H9 (cell line): ENCODE measurements at regions not wholly inside any gene's neighbourhood (a gene's known extent, or its start where the extent isn't known, plus 50 kb on each side); places are given as distances from the start of the nearest gene placed in this dataset.

Experiments
- DNase-seq: peaks from one replicate; pipeline ENCODE4 v3.0.0-alpha.2; 2017
- H2AFZ ChIP-seq: one replicate; pipeline ENCODE4 v1.6.1; 2013; ENCODE audit warnings: mild to moderate bottlenecking, low read length, control low read depth, moderate library complexity
- H2AK5ac ChIP-seq: 2 replicates; pipeline ENCODE4 v1.6.1; 2013; ENCODE audit warnings: low read length, control low read depth, mixed read lengths; ENCODE audit not compliant: insufficient read length
- H2BK120ac ChIP-seq: one replicate; pipeline ENCODE4 v1.6.1; 2013; ENCODE audit warnings: low read depth, mild to moderate bottlenecking, low read length, control low read depth, inconsistent platforms; ENCODE audit not compliant: poor library complexity, severe bottlenecking
- H2BK12ac ChIP-seq: 2 replicates; pipeline ENCODE4 v1.6.1; 2013; ENCODE audit warnings: low read length, control low read depth, mixed read lengths, low read depth; ENCODE audit not compliant: insufficient read length
- H2BK15ac ChIP-seq: 2 replicates; pipeline ENCODE4 v1.6.1; 2013; ENCODE audit warnings: low read depth, low read length, control low read depth
- H2BK20ac ChIP-seq: one replicate; pipeline ENCODE4 v1.6.1; 2013; ENCODE audit warnings: low read depth, mild to moderate bottlenecking, low read length, control low read depth, inconsistent platforms; ENCODE audit not compliant: poor library complexity, severe bottlenecking
- H2BK5ac ChIP-seq: 2 replicates; pipeline ENCODE4 v1.6.1; 2013; ENCODE audit warnings: low read length, control low read depth, mixed read lengths; ENCODE audit not compliant: insufficient read length
- H3K14ac ChIP-seq: 2 replicates; pipeline ENCODE4 v1.6.1; 2013; ENCODE audit warnings: low read length, control low read depth; ENCODE audit not compliant: insufficient read depth
- H3K18ac ChIP-seq: 2 replicates; pipeline ENCODE4 v1.6.1; 2013; ENCODE audit warnings: low read depth, mild to moderate bottlenecking, mixed read lengths, low read length, control low read depth; ENCODE audit not compliant: insufficient read length
- H3K23ac ChIP-seq: 2 replicates; pipeline ENCODE4 v1.6.1; 2013; ENCODE audit warnings: low read length, control low read depth, mixed read lengths, low read depth; ENCODE audit not compliant: insufficient read length
- H3K23me2 ChIP-seq: 2 replicates; pipeline ENCODE4 v1.6.1; 2013; ENCODE audit warnings: low read depth, mild to moderate bottlenecking, mixed read lengths, low read length, control low read depth; ENCODE audit not compliant: insufficient read length, poor library complexity, severe bottlenecking
- H3K27ac ChIP-seq: 2 replicates; pipeline ENCODE4 v1.5.1; 2013; ENCODE audit warnings: low read length, control low read depth, mixed read lengths, low read depth; ENCODE audit not compliant: insufficient read length
- H3K27me3 ChIP-seq: 2 replicates; pipeline ENCODE4 v1.6.1; 2013; ENCODE audit warnings: low read length, control low read depth, inconsistent platforms; ENCODE audit not compliant: insufficient read depth
- H3K4ac ChIP-seq: 2 replicates; pipeline ENCODE4 v1.6.1; 2013; ENCODE audit warnings: low read depth, mild to moderate bottlenecking, control low read depth, inconsistent platforms, low read length, moderate library complexity
- H3K4me1 ChIP-seq: 2 replicates; pipeline ENCODE4 v1.6.1; 2013; ENCODE audit warnings: low read length, control low read depth, inconsistent platforms; ENCODE audit not compliant: insufficient read depth
- H3K4me2 ChIP-seq: 2 replicates; pipeline ENCODE4 v1.6.1; 2013; ENCODE audit warnings: low read length, control low read depth, mixed read lengths; ENCODE audit not compliant: insufficient read length, insufficient read depth
- H3K56ac ChIP-seq: 2 replicates; pipeline ENCODE4 v1.6.1; 2013; ENCODE audit warnings: low read depth, mild to moderate bottlenecking, mixed read lengths, low read length, control low read depth; ENCODE audit not compliant: insufficient read length
- H3K79me1 ChIP-seq: 2 replicates; pipeline ENCODE4 v1.6.1; 2013; ENCODE audit warnings: low read depth, mild to moderate bottlenecking, moderate library complexity, low read length, control low read depth, inconsistent platforms; ENCODE audit not compliant: insufficient read depth, poor library complexity, severe bottlenecking
- H3K79me2 ChIP-seq: 2 replicates; pipeline ENCODE4 v1.6.1; 2013; ENCODE audit warnings: low read length, control low read depth, inconsistent platforms; ENCODE audit not compliant: insufficient read depth
- H3K9ac ChIP-seq: 2 replicates; pipeline ENCODE4 v1.6.1; 2013; ENCODE audit warnings: low read length, control low read depth, mixed read lengths; ENCODE audit not compliant: insufficient read length; ENCODE audit errors: extremely low read depth
- H3K9me3 ChIP-seq: one replicate; pipeline ENCODE4 v1.6.1; 2013; ENCODE audit warnings: low read depth, low read length, inconsistent platforms; ENCODE audit not compliant: control insufficient read depth
- H3T11ph ChIP-seq: one replicate; pipeline ENCODE4 v1.6.1; 2013; ENCODE audit warnings: mild to moderate bottlenecking, low read length, control low read depth, inconsistent platforms
- H4K20me1 ChIP-seq: one replicate; pipeline ENCODE4 v1.6.1; 2013; ENCODE audit not compliant: control insufficient read depth, insufficient read length, insufficient read depth
- H4K5ac ChIP-seq: 2 replicates; pipeline ENCODE4 v1.6.1; 2013; ENCODE audit warnings: low read depth, mild to moderate bottlenecking, mixed read lengths, low read length, control low read depth; ENCODE audit not compliant: insufficient read length
- H4K8ac ChIP-seq: replicated peaks from 2 replicates; pipeline ENCODE4 v1.6.1; 2013; ENCODE audit warnings: low read length, control low read depth, mixed read lengths, low read depth; ENCODE audit not compliant: insufficient read length
- H4K91ac ChIP-seq: 2 replicates; pipeline ENCODE4 v1.6.1; 2013; ENCODE audit warnings: low read depth, mild to moderate bottlenecking, moderate library complexity, mixed read lengths, low read length, control low read depth; ENCODE audit not compliant: insufficient read length
- H3K27ac Mint-ChIP-seq, 3 experiments: 2 replicates in 2 of 3; 3 replicates in 1 of 3; pipeline ENCODE4 v1.8.0; 2020 to 2021; ENCODE audit warnings: mixed read lengths in 3 of 3, mild to moderate bottlenecking in 1 of 3, moderate library complexity in 1 of 3
- H3K27me3 Mint-ChIP-seq: 2 replicates; pipeline ENCODE4 v1.8.0; 2021; ENCODE audit warnings: low read depth, mild to moderate bottlenecking, moderate library complexity, mixed read lengths
- H3K36me3 Mint-ChIP-seq, 3 experiments: 2 replicates in 2 of 3; 3 replicates in 1 of 3; pipeline ENCODE4 v1.8.0; 2020 to 2021; ENCODE audit warnings: low read depth in 3 of 3, mixed read lengths in 3 of 3; ENCODE audit not compliant: insufficient read depth in 1 of 3
- H3K4me1 Mint-ChIP-seq, 2 experiments: 2 replicates each; pipeline ENCODE4 v1.8.0; 2020; ENCODE audit warnings: mixed read lengths in 2 of 2
- H3K4me3 Mint-ChIP-seq, 2 experiments: 2 replicates in 1 of 2; 3 replicates in 1 of 2; pipeline ENCODE4 v1.8.0; 2020 to 2021; ENCODE audit warnings: mild to moderate bottlenecking in 2 of 2, mixed read lengths in 2 of 2, moderate library complexity in 1 of 2
- H3K9me3 Mint-ChIP-seq, 2 experiments: 2 replicates in 1 of 2; 3 replicates in 1 of 2; pipeline ENCODE4 v1.8.0; 2020; ENCODE audit warnings: mild to moderate bottlenecking in 2 of 2, mixed read lengths in 2 of 2, moderate library complexity in 1 of 2
- CTCF ChIP-seq: fragments of 200-600 bp; sonication (generic); conservative IDR thresholded peaks from 3 replicates; pipeline ENCODE4 v1.8.0; 2021; ENCODE audit warnings: antibody characterized with exemption, mild to moderate bottlenecking
- WGBS: extraction: QIAGEN DNeasy Blood & Tissue Kit; methylation state at CpG from one replicate; pipeline ENCODE4 v1.1.7; 2013; ENCODE audit warnings: missing lambda C conversion rate, low lambda C conversion rate, mixed read lengths; ENCODE audit not compliant: insufficient read length; ENCODE audit errors: extremely low coverage; 5-methylcytosine and 5-hydroxymethylcytosine counted together

GRCh38 chr5:153101235-153102180, 389.0 kb upstream of the GRIA1 start:
- no CpG with 5 or more reads among the region's 3 CpGs for WGBS
- Mint-ChIP-seq H3K27ac (no peak overlapping the region), H3K36me3 (peaks cover 1 to 8% (median 3%) of the 10 kb centered on the region in 3 experiments; a peak in 2 of 7 replicates), H3K4me3 (no peak overlapping the region), H3K4me1 (peaks cover 5 to 8% of the 10 kb centered on the region in 2 experiments), H3K9me3 (peaks cover 7 to 8% of the 10 kb centered on the region in 2 experiments), H3K27me3 (no peaks in the 10 kb centered on the region)
- Histone ChIP-seq H4K20me1 (no peaks in the 10 kb centered on the region), H3K27ac (no peak overlapping the region), H2BK120ac (no peak overlapping the region), H3K4me2 (no peak overlapping the region), H3K23ac (no peak overlapping the region), H3K79me2 (no peaks in the 10 kb centered on the region; the same call in 1 of the 2 replicates), H3K4me1 (peaks cover 3% of the 10 kb centered on the region; the same call in 1 of the 2 replicates), H3K56ac (no peak overlapping the region), H2BK5ac (no peak overlapping the region), H4K8ac (no peak overlapping the region), H4K91ac (no peak overlapping the region), H2BK20ac (no peak overlapping the region), H3K23me2 (no peaks in the 10 kb centered on the region), H4K5ac (no peak overlapping the region), H3T11ph (no peak overlapping the region), H3K14ac (no peak overlapping the region), H2BK15ac (no peak overlapping the region), H3K4ac (no peak overlapping the region), H2BK12ac (no peak overlapping the region), H3K27me3 (no peaks in the 10 kb centered on the region), H3K9me3 (no peaks in the 10 kb centered on the region), H2AK5ac (no peak overlapping the region), H3K9ac (no peak overlapping the region), H3K18ac (no peak overlapping the region), H3K79me1 (no peaks in the 10 kb centered on the region), H2AFZ (no peak overlapping the region)
- TF ChIP-seq CTCF: no peak
- DNase-seq: no peak
